GM19035 (cell line): ENCODE measurements at regions not wholly inside any gene's neighbourhood (a gene's known extent, or its start where the extent isn't known, plus 50 kb on each side); places are given as distances from the start of the nearest gene placed in this dataset.

ENCODE experiments used
- ATAC-seq: cut with Tn5 transposase; IDR thresholded peaks from one replicate; pipeline ENCODE4 v1.9.1; 2021; ENCODE audit not compliant: unreplicated experiment

DNA sequence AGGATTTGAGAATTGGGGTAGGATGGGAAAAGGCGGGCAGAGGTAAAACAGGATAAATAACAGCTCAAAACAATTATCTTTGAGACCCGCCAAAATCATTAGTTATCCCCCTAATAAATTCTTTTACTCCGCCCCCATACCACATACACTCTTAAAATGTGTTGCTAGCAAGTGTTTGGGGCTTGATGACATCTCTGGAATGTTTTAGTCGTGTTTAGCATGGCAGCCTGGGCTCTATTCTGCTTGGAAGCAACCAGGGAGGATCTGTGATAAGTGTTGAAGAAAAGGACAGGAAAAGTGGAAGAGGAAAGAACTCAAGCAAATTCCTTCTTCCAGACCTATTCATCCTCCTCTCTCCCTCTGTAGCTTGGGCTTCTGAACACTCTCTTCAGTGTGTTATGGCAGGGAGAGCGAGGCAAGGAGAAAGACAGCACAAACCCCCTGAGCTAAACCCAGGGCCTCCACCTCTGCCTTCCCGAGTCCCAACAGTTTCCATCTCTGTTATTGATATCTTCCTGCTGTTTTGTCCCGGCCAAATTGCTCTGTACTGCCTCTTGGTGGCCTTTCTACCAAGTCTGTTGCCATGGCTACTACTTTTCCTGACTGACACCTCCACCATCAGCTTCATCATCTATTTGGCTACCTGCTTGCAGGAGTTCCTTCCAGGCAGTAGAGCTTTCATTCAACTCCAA is 135.8 kb downstream of the RPL22L1 start:
- ATAC-seq: no peak

DNA sequence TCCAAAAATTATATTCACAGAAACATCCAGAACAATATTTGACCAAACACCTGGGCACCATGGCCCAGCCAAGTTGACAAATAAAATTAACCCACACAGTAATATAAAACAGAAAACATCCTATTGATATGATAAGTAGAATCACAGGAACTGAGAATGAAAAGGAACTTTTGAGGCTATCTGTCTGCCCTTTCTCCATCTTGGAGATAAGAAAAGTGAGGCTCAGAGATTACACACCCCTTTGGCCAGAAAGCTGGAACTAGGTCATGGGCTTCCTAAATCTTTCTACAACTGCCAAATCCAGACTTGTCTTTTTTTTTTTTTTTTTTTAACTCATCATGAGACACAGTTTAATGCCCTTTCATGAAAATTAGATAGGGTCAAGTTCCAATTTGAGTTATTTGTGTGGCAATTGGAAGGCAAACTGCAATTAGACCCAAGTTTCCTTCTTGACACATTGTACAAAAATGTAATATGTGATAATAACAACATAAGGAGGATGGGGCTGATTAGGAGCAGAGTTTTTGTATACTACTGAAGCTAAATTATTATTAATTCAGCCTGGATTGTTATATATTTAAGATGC is 137.2 kb downstream of the RPL22L1 start:
- ATAC-seq: no peak

DNA sequence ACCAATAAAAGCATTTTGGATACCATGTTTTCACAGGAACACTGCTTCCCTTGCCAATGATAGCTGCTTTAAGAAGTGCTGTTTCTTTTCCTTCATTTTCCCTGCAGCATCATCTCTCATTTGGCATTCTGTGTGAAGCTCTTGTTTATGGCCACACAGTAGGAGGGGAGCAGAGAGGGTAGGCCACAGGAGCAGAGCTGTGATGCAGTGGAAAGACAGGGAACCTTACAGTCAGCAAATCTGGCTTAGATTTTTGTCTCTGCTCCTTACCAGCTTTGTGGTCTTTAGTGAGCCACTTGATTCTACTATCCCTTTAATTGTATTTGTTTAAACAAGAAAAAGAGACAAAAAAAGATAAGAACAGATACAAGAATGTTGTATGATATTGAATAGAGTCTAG is 138.7 kb downstream of the RPL22L1 start:
- ATAC-seq: no peak

DNA sequence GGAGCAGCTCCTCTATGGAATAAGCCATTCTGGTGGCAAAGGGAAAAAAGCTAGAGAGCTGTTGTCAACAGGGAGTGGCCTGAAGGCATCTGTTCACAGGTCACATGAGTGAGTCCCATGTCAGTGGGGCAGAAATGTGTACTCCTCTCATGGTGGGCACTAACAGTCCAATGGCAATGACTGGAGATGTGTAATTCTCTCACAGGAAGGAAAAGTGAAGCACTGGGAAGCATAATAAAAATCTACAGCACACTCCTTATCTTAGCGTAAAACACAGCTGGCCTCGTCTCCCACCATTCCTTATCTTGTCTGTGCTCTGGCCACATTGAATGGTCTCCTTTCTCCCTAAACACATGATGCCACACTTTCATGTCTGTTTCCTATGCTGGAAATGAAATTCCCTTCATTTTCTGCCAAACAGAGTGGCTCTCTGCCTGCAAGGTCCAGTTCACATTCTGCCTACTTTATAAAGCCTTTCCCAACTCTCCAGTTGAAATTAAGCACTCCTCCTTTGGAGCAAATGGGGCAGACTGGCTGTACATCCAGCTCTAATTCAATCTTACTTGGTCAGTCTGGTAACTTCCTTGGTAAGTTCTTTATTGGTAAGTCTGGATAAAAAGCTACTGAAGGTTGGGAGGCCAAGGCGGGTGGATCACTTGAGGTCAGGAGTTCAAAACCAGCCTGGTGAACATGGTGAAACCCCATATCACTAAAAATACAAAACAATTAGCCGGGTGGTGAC is 139.8 kb downstream of the RPL22L1 start:
- no peak for ATAC-seq

DNA sequence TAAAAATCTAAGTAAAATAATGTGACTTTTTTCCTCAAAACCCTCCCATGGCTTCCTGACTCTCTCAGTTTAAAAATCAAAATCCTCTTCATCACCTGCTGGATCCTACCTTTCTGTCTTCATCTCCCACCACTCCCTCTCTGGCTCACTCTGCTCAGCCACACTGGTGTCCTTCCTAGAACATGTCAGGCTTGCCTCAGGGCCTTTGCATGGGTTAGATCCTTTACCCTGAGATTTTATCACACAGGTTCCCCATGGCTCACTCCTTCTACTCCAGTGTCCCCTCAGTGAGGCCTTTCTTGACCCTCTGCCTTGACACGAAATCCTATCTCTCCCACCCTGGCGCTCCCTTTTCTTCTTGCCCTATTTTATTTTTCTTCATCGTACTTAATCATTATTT is 141.8 kb downstream of the RPL22L1 start:
- ATAC-seq: no peak

DNA sequence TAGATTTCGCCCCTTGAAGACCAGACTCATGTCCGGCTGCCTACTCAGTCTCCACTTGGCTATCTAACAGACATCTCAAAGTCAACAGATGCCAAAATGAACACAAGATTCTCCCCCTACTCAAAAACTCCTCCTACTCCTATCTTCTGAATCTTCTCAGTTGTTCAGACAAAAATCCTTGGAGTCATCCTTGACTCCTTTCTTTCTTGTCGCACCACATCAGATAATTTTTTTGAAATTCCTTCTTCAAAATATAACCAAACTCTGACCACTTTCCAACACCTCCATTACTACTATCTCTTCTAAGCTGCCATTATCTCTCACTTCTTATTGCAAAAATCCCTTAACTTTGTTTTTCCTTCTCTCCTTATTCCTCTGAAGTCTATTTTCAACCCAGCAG is 141.9 kb upstream of the SLC7A14 start:
- no peak for ATAC-seq

DNA sequence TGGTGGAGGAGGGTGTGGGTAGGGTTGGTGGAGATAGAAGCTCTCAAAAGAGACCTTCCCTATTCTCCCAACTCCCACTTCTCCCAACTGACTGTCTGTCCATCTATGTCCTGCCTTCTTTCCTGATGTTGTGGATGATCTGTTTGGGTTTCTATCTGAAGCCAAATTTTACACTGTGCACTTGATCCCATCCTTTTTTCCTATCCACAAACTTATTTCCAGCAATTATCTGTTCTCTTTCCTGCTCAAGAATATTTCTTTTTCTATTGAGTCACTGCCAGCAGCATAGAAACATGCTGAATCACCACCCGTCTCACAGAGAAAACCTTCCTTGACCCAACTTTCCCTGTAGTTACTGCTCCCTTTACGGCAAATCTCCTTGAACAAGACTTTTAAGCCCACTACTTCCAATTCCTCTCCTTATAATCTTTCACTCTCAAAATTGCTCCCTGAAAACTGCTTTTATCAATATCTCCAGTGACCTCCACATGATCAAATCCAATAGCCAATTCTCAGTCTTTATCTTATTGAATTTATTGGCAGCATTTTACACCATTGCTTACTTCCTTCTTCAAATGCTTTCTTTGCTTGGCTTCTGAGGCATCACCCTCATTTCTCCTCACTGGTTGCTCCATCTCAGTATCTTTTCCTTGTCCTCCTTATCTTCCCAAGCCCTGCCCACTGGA is 141.2 kb upstream of the SLC7A14 start:
- no peak for ATAC-seq

DNA sequence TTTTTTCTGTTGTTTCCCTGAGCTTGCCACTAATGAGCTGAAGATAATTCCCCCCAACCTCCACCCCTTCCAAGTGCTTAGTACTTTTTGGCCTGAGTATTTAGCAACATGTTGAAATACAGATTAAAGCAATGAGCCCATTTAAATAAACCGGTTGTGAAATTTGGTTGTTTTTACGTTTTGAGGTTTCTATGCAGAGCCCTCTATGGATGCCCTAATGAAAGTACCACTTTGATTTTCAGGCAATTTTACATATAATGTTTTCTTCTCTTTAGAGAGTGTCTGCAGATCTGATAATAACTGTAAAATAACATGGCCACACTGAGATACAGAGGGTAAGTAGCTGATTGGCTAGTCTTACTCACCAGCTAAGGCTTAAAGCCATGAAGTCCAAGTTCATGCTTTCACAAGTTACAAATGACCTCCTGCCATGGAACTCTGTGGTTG is 139.4 kb upstream of the SLC7A14 start:
- ATAC-seq: no peak

DNA sequence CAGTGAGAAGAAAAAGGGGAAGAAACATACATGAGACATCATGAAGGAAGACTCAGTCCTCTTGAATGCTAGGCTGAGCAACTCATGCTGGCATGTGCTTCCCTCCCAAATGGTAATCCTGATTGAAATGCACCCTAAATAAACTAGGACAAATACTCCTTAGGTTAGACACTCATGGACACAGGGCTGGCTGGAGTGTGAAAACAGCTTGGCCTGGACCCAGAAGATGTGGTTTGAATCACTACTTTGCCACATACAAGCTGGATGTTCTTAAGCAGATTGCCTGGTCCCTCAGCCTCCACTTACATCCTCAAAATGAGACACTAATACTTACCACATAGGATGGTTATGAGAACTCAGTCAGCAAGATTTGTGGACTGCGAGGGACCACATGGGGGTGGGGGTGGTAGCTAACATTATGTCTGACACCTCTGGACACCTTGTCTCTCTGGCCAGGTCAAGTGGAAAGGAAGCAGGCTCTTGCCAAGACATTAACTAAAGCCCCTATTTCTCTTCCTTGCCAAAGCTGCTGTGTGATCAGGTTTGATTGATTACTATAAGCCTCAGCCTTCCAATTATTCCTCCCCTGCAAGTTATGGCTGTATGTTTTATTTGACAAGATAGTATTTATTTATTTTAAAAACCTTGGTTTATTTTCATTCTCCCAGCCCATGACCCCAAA is 138.9 kb upstream of the SLC7A14 start:
- no peak for ATAC-seq

DNA sequence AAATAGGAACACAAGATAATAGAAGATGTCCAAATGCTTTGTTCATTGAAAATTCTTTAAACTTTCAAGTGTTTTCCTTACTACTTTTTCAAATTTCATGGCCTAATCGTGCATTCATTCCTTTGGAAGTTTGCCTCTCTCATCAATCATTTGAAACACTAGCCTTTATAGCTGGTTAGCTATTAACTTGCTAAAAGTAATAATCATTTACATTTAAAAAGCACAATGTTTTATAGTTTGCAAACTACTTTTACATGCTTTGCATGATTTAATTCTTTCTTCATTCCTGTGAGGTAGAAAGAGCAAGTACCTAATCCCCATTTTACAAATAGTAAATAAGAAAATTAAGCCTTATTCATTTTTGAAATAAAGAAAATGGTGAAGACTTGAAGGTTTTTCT is 137.4 kb upstream of the SLC7A14 start:
- no peak for ATAC-seq

DNA sequence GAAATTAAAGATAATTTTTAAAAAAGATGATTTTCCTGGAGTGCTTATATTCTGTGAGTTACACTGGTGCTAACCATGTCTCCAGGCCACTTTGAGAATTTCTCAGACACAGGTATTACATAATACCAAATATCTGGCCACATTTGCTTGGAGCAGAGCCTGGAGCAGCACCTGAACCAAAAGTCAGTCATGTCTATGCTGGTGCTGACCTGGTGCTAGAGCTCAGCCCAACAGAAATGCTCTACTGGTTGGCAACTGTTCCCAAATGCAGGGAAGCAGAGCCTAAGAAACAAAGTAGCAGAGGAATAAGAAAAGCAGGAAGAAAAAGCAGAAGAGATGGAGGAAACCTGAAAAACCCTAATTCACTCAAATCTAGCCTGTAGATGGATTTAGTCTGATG is 135.7 kb upstream of the SLC7A14 start:
- no peak for ATAC-seq

DNA sequence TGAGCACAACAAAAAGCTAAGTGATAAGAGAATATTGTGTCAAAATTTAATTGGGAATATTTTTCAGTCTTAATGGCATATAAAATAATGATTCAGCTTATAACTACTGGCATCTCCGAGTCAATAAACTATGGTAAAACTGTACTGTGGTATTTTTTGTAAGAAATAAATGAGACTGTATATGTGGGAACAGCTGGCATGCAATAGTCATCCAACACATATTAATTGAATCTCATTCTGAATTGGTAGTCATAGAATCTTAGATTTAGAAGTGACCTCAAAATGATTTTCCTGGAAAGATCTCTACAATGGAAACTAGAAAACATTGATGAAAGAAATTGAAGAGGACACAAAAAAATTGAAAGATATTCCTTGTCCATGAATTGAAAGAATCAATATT is 133.4 kb upstream of the SLC7A14 start:
- ATAC-seq: no peak

DNA sequence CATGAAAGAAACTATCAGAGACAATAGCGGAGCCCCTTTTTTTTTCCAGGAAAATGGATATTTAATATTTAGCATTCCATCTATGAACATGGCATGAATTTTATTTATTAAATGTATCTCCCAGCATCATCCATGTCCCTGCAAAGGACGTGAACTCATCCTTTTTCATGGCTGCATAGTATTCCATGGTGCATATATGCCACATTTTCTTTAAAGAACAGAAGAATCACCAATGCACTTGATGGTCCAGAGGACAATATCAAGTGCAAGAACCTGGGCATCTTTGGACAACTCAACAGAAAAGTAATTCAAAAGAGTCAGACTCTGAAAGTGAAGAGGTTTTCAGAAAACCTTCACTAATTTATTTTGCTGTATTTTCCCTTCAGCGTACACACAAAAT is 133.0 kb upstream of the SLC7A14 start:
- no peak for ATAC-seq

DNA sequence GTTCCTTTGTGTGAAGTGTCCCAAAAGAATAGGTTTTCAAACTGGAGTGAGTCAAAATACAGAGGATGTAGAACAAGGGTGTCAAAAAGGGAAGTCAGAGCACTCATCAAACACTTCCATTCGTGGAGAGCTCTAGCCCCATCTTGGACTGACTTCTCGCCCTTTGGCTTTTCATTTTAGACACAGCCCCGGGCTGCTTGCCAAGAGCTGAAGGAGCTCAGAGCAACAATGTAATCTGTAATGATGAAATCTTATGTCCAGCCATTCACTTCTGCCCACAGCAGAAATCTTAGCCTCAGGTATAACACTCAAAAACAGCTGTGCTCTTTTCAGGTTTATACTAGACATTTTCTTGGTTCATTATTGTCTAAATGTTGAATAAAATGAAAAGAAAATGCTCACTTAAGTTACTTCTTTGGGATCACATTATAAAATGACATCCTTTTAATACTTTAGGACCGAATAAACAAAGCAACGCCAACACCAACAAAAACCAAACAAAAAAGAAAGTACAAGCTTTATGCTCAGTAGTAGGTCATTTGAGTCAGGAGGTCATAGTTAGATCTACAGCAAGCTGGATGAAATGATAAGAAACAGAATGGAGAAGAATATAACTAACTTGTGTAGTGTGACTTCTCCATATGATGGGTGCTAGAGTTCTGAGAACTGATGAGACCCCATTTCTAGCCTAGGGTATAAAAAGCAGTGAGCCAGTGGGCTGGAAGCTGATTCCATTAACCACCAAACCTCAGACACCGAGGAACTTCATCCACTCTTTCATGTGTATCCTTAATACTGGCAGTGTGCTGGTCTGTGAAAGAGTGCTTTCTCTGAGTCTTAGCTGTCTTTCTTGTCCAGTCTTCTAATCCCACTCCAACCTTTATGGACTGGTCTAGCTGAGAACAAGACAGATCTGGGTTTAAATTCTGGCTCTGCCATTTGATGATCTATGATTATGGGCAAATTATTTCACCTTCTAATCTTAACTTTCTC is 131.8 kb upstream of the SLC7A14 start:
- no peak for ATAC-seq

DNA sequence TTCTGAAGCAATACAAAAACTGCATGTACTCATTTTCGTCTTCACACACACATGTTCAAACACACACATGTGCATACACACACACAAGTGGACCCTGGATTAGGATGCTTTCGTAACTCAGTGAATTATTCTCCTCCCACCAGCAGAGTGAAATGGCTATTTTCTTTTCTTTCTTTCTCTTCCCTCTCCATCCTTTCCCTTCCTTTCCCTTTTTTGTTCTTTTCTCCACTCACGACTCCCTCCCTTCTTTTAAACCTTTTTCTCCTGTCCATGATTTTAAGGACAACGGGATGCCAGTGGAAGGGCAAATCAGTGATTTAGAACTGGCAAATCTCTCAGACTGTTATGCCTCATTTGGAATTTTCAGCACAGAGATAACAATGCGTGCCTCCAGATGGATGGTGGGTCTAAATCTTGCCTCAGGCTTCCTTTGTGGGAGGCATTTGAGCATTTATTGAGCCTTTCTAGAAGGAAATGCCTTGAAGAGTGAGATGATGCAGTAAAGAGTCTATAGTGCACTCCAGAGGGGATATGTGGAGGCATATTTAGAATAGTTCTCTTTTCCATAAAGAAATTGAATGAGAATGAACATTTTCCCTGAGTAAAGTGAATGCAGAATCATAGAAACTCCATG is 130.4 kb upstream of the SLC7A14 start:
- ATAC-seq: no peak

DNA sequence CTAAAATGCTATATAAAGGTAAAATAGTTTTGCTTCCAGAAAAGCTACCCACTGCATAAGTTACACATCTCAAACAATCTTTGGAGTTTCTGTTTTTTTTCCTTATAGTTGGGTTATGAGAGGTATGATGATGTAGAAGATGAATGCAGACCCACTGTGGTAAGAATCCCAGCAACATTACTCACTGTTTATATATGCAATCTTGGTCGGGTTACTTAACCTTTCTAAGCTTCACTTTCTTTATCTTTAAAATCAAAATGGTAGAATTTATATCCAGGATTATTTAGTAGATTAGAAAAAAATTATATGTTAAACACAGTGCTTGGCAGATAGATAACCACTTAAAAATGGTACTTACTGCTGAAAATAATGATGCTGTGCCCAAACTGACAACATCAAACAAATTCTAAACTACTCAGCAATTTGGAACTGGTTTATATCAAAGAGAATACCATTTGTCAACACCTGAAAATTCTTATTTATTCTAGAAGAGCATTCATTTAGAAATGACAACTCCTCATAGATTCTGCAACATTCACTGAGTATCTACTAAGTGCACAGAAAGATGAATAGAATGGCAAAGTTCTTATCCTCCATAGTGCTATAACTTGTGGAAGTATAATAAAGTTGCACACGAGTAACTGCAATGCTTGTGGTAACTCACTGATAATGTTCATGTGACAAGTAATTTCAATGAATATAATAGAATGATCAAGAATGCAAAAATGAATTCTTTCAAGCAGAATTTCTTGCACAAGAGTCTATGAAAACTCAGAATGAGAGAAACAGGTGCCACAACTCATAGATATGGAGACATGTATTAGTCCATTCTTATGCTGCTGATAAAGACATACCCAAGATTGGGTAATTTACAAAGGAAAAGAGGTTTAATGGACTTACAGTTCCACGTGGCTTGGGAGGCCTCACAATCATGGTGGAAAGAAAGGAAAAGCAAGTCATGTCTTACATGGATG is 129.0 kb upstream of the SLC7A14 start:
- no peak for ATAC-seq

DNA sequence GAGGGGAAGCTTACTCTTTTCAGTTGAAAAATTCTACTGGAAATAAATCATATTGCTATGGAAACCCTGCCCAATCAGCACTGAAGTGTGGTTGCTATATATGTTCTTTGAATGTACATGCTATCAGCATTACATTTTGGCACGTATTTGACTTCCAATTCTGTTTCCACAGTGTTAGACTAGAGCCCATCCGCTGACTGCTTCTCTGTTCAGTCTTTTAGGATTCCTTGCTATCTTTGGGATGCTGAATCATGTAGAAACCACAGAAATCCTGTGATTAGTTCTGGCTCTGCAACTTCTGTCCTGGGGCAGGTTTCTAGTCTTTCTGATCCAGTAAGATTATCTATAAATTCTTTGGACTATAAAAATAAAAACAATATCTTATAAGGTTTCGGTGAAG is 128.2 kb upstream of the SLC7A14 start:
- ATAC-seq: no peak

DNA sequence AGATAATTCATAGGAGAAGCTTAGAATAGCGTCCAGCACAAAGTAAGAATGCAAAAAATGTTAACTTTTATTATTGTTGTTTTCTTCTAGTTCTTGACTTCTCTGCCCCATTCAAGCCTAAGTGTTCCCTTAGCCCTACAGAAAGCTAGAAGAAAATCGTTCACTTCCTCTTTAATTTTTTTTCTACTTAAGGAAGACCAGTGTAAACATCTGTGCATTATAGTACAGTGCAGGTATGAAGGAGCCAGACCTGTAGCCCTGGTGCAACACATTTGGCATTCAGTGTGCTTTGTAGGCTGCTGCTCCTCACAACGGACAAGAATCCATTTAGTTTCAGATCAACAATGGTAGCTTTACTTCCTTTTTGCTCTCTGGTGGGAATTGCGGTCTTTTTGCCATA is 127.8 kb upstream of the SLC7A14 start:
- no peak for ATAC-seq
